GM21360 (cell line): ENCODE measurements at regions not wholly inside any gene's neighbourhood (a gene's known extent, or its start where the extent isn't known, plus 50 kb on each side); places are given as distances from the start of the nearest gene placed in this dataset.

ENCODE experiments used
- ATAC-seq: cut with Tn5 transposase; IDR thresholded peaks from one replicate; pipeline ENCODE4 v1.9.1; 2021; ENCODE audit warnings: mild to moderate bottlenecking, moderate library complexity; ENCODE audit not compliant: unreplicated experiment

DNA sequence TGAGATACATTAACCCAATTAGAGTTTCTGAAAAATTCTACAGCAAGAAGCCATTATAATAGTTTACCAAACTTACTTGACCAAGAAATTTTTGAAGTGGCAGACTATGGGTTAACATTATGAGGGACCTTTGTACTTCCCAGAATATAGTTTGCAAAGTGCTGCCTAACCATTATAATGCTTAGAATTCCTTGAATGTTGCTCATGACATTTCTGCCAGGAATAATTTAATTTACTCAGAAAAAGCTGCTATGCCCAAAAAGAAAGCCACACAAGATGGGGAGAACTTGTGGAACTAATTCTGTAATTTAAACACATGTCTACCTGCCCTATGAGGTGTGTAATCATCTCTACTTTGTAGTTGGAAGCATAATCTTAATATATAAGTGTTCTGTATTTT, 58.1 kb upstream of the MYCBP2 start:
- ATAC-seq = no peak

- no peak for ATAC-seq
Observed at GRCh38 chr13:77383097-77383496, 56.2 kb upstream of the MYCBP2 start.

GRCh38 chr13:77381059-77381458, 54.2 kb upstream of the MYCBP2 start:
- ATAC-seq = no peak

- ATAC-seq = no peak
Observed at GRCh38 chr13:77379508-77379907, 52.6 kb upstream of the MYCBP2 start.

- no peak for ATAC-seq
Observed at GRCh38 chr13:77378662-77379061, 51.8 kb upstream of the MYCBP2 start.

GRCh38 chr13:77377016-77377415, 50.1 kb upstream of the MYCBP2 start:
- no peak for ATAC-seq
